ENCODE measurements at regions not wholly inside any gene's neighbourhood (a gene's known extent, or its start where the extent isn't known, plus 50 kb on each side); places are given as distances from the start of the nearest gene placed in this dataset.

DNA sequence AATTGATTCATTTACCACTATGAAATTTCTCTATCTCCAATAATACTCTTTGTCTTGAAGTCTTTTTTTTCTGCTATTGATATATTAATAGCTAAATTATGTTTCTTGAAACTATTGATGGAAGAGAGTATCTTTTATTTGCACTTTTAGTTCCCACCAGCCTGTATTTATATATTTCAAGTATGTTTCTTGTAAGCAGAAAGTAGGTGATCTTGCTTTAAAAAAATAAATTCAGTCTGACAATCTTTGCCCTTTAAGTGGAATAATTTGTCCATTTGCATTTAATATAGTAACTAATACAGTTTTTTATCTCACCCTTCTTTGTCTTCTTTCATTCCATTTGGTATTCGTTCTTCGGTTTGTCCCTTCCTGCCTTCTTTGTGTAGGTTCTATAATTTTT is 790.5 kb downstream of the MCTP2 start:
- TF ChIP-seq, protein P1, sequence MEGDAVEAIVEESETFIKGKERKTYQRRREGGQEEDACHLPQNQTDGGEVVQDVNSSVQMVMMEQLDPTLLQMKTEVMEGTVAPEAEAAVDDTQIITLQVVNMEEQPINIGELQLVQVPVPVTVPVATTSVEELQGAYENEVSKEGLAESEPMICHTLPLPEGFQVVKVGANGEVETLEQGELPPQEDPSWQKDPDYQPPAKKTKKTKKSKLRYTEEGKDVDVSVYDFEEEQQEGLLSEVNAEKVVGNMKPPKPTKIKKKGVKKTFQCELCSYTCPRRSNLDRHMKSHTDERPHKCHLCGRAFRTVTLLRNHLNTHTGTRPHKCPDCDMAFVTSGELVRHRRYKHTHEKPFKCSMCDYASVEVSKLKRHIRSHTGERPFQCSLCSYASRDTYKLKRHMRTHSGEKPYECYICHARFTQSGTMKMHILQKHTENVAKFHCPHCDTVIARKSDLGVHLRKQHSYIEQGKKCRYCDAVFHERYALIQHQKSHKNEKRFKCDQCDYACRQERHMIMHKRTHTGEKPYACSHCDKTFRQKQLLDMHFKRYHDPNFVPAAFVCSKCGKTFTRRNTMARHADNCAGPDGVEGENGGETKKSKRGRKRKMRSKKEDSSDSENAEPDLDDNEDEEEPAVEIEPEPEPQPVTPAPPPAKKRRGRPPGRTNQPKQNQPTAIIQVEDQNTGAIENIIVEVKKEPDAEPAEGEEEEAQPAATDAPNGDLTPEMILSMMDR (conservative IDR thresholded peaks at IDR 0.05; ENCODE audit: low read depth in 2 of 2) = no peak
- no peak for TF ChIP-seq JUNB (IDR thresholded peaks at IDR 0.05; ENCODE audit: unreplicated experiment)
- no peak for TF ChIP-seq EZH2 (IDR thresholded peaks at IDR 0.05; ENCODE audit: low read depth, unreplicated experiment)
- TF ChIP-seq, protein P2, sequence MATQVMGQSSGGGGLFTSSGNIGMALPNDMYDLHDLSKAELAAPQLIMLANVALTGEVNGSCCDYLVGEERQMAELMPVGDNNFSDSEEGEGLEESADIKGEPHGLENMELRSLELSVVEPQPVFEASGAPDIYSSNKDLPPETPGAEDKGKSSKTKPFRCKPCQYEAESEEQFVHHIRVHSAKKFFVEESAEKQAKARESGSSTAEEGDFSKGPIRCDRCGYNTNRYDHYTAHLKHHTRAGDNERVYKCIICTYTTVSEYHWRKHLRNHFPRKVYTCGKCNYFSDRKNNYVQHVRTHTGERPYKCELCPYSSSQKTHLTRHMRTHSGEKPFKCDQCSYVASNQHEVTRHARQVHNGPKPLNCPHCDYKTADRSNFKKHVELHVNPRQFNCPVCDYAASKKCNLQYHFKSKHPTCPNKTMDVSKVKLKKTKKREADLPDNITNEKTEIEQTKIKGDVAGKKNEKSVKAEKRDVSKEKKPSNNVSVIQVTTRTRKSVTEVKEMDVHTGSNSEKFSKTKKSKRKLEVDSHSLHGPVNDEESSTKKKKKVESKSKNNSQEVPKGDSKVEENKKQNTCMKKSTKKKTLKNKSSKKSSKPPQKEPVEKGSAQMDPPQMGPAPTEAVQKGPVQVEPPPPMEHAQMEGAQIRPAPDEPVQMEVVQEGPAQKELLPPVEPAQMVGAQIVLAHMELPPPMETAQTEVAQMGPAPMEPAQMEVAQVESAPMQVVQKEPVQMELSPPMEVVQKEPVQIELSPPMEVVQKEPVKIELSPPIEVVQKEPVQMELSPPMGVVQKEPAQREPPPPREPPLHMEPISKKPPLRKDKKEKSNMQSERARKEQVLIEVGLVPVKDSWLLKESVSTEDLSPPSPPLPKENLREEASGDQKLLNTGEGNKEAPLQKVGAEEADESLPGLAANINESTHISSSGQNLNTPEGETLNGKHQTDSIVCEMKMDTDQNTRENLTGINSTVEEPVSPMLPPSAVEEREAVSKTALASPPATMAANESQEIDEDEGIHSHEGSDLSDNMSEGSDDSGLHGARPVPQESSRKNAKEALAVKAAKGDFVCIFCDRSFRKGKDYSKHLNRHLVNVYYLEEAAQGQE (IDR thresholded peaks at IDR 0.05; ENCODE audit: unreplicated experiment) = no peak
- TF ChIP-seq EZH2phosphoT487 (IDR thresholded peaks at IDR 0.05; ENCODE audit: unreplicated experiment) = no peak
- TF ChIP-seq POLR2AphosphoS5 (IDR thresholded peaks at IDR 0.05; ENCODE audit: low read depth) = no peak
- no peak for TF ChIP-seq ZNF331 (CRISPR knock-in tag; IDR thresholded peaks at IDR 0.05; ENCODE audit: low read depth)
- TF ChIP-seq CREB1 (CRISPR knock-in tag; IDR thresholded peaks at IDR 0.05; ENCODE audit: low read depth) = no peak
- no peak for TF ChIP-seq ZNF114 (CRISPR knock-in tag; IDR thresholded peaks at IDR 0.05)
- TF ChIP-seq STAT1 (IDR thresholded peaks at IDR 0.05; ENCODE audit: unreplicated experiment) = no peak
- TF ChIP-seq, protein P3, sequence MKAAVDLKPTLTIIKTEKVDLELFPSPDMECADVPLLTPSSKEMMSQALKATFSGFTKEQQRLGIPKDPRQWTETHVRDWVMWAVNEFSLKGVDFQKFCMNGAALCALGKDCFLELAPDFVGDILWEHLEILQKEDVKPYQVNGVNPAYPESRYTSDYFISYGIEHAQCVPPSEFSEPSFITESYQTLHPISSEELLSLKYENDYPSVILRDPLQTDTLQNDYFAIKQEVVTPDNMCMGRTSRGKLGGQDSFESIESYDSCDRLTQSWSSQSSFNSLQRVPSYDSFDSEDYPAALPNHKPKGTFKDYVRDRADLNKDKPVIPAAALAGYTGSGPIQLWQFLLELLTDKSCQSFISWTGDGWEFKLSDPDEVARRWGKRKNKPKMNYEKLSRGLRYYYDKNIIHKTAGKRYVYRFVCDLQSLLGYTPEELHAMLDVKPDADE (IDR thresholded peaks at IDR 0.05) = no peak
